Suppressor macrophage treated with lipopolysaccharide for 4 hours (primary cell): ENCODE measurements at regions not wholly inside any gene's neighbourhood (a gene's known extent, or its start where the extent isn't known, plus 50 kb on each side); places are given as distances from the start of the nearest gene placed in this dataset.

Source experiments
- DNase-seq: peaks from one replicate; pipeline ENCODE4 v3.0.0-alpha.2; 2020

DNA sequence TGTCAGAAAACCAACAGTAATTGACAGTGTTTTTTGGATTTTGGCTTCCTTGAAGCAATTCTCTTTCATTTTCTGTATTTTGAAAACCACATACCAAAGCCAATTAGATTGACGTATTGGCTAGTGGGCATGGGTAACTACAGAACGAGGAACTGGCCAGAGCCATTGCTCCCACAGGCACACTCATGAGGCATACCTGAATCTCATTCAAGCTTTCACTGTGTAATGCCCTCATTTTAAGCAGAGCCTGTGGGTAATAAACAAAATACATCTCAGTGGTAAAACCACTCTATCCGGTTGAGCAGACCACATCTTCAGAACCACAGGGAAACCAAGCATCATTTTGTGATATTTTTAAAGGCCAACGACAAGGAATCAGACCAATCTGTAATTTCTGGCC, 394.1 kb downstream of the ZNF608 start:
- DNase-seq, result no peak

DNA sequence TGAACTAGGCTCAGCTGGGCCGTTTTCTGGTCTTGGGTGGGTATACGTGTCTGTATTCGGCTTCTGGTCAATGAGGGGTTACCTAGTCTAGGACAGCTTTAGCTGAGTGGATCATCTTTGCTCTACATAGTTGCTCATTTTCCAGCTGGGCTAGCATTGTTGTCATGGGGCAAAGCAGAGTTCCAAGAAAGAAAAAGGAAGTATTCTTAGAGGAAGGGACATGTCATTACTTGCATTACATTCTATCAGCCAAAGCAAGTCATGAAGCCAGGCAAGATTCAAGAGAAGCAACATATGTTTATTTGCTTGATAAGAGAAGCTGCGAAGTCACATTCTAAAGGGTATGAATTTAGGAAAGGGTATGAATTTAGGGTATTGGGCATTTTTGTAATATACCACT, 396.5 kb downstream of the ZNF608 start:
- no peak for DNase-seq

DNA sequence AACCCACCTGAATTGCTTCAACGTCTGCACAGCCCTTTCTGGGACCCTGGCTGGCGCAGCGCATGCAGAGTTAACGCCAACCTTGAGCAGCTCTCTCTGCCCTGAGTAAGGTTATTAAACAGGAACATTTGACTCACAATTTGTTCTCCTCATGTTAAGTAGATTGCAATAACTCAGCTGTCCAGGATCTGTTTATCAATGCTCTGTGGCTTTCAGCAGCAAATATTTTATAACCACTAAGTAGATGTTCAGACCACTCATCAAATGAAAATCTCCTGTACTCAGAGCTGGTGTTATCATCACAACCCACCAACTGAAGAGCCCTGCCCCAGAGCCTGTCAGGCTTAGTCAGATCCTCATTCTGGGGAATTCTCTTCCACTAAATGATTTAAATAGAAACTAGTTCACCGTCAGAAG, 403.0 kb downstream of the ZNF608 start:
- no peak for DNase-seq

DNA sequence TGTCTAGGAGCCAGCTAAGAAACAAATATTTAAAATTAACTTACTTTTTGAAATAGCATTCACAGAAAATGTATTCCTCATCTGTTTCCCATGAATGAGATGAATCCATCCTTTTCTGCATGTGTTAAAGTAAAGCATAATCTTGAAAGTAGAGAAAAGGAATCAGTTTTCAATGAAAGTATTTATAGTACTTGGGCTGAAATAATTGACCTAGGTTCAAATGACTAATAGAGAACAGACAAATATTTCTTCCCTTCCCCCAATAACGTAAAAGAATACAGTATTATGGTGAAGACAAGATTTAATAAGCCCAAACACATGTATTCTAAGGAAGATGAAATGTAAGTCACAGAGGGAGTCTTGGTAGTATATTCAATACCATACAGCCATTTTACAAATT, 403.5 kb downstream of the ZNF608 start:
- no peak for DNase-seq

DNA sequence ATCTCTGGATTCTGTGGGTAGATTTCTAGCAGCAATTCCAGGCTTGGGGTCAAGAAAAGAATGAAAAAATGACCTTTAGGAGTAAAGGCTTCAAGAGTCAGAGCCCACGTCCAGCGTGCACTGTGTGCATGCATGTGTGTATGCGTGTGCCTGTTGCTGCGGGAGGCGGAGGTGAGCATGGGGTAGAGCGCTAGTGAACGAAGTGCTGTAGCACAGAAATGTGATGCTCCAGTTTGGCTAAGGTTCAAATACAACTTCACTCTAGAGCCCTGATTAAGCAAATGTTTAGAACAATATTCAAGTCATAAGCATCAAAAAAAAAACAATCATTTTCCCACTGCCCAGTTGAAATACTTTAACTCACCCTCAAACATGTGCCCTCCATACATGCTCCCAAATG, 403.9 kb downstream of the ZNF608 start:
- DNase-seq, result no peak

DNA sequence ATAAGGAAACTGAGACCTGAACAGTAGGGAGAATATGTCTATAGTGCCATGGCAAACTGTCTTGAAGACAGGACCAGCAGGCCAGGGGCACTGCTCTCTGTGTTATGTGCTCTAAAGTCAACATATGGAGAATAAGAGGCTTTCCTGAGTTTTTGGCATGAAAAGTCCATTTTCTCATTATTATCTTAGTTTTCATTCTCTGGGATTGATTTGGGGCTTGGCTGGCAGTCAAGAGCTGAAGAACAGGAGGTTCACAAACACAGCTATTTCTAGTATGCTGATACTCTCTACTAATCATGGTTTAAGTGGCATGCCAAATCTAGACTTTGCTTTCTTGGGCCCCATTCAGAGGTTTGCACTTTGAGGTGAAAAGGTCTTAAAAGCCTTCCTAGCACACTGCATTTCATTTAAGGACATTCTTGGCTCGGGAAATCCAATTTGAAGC, 404.4 kb downstream of the ZNF608 start:
- DNase-seq, result no peak

DNA sequence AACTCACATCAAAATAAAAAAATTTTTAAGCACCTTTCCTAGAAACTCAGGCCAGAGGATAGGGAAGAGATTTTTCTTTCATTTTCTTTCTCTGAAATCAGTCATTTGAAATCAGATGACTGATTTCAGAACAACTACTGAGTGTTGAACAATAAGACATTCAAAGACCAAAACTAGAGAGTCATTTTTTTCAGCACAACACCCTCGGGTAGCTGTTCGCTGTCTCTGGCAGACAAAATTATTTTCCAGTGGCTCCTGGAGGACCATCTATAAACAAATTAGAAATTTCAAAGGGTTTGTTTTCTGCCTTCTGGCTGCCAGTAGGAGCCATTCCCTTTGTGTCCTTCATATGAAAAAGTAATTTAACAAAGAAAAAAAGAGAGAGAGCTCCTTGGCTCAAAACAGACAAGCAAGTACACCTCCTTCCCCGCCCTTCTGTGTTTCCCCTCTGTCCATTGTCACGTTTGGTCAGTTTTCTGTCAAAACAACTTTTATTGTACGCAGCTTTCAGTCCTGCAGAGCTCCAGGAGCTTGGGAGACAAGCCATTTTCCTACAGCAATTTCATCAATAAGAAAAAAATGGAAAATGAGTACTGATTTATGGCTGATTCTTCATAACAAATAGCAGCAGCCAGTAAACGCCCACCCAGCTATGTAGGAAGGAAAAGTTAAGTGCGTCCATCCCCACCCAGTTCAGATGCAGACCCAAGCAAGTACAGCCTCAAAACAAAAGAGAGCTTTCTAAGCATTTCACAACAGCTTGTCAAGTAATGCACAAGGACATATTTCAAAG, 405.2 kb downstream of the ZNF608 start:
- DNase-seq, result no peak

DNA sequence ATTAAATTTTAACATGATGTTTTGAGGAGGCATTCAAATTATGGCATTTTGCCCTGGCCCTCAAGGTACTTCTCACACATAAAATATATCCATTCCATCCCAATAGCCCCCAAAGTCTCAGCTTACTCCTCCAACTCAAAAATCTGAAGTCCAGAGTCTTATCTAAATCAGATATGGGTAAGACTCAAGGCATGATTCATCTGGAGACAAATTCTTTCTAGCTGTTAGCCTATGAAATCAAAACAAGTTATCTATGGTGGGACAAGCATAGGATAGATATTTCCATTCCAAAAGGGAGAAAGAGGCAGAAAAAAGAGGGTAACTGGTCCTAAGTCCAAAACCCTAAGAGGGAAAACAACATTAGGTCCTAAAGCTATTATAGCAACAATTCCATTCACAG, 408.4 kb downstream of the ZNF608 start:
- no peak for DNase-seq

DNA sequence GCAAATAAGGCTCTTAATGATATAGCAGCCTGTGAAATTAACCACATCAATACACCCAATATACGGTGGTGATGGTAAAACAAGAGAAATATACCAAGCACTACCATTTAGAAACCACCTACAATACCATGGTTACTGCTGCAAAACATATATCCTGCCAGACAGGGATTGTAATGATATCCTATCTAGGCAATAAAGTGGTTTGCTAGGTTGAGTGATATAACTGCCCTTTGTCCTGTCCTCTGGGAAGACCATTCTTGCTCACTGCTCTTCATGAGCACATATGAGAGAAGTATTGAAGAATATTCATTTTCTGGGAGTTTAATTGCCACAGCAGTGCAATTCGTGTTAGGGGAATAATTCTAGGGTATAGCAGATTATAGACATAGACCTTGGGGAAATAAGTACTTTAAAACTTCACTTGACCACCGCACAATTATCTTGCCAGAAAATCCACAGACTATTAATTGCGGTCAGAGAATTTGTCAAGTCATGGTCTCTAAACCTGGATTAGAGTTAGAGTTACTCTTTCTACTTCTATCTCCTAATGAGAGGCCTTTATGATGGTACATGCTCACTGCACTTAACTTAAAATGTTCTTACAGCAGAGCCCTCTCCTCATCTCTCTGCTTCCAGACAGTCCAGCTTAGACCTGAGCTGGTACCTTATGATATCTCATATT, 413.0 kb downstream of the ZNF608 start:
- no peak for DNase-seq

DNA sequence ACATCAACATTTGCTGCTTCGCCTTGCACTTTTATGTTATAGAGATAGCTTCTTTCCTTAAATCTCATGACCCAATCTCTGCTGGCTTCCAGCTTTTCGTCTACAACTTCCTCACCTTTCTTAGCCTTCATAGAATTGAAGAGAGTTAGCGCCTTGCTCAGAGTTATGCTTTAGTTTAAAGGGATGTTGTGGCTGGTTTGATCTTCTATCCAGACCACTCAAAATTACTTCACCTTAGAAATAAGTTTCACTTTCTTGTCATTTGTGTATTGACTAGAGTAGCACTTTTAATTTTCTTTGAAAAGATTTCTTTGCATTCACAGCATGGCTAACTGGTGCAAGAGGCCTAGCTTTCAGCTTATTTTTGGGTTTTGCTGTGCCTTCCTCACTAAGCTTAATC, 414.2 kb downstream of the ZNF608 start:
- DNase-seq, result no peak

DNA sequence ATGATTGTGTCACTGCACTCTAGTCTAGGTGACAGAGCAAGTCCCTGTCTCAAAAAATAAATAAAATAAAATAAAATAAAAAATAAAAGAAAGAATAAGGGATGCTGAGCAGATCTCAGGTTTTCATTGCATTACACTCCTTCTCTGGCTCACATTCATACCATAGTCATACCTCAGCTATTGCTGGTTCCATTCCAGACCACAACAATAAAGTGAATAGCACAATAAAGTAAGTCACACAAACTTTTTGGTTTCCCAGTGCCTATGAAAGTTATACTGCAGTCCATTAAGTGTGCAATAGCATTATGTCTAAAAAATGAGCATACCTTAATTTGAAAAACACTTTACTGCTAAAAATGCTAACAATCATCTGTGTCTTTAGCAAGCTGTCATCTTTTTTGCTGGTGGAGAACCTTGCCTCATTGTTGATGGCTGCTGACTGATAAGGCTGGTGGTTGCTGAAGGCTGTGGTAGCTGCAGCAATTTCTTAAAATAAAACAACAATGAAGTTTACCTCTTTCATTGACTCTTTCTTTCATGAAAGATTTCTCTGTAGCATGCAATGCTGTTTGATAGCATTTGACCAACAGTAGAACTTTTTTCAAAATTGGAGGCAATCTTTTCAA, 415.7 kb downstream of the ZNF608 start:
- DNase-seq, result no peak

DNA sequence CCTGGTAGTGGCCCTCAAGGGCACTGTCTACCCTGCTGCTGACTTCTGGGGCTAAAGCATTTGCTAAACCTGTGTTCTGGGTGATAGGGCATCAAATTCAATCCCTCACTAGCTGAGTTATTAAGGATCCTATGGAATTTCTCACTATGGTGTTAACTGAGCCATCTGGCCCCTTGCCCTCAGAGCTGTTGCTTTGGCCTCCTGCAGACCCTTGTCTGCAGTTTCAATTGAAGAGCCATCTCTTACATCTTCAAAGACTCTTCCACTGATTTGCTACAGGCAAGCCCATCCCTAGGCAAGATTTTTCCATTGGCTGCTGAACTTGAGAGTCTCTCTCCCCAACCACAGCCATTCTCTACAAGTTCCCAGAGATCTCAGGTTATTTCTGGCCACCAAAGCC, 418.2 kb downstream of the ZNF608 start:
- DNase-seq, result no peak

DNA sequence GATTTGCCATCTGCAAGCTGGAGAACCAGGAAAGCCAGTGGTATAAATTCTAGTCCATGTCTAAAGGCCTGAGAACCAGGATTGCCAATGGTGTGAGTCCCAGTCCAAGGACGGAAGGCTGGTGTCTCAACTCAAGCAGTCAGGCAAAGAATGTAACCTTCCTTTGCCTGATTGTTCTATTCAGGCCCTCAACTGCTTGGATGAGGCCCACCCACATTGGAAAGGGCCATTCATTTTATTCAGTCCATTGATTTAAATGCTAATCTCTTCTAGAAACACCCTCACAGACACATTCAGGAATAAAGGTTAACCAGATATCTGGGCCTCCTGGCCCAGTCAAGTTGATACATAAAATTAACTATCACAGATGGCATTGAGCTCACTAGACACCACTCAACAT, 427.8 kb downstream of the ZNF608 start:
- no peak for DNase-seq

DNA sequence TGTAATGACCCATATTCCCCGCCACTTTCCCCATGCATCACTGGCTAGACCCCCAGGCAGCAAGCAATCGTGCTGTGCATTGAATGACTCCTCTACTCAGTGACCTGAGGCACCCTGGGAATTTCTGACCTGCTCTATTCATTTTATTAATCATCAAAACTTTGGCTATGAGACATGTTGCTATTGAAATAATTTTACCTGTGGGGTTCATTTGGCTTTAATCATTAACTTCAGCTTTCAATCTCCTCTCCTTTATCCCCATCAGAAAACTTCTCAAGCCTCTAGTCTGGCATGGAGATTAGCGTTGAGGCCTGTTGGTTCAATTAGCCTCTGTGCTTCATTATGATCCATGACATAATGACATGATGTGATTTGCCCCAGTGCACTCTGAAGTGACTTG, 429.0 kb downstream of the ZNF608 start:
- DNase-seq, result no peak

DNA sequence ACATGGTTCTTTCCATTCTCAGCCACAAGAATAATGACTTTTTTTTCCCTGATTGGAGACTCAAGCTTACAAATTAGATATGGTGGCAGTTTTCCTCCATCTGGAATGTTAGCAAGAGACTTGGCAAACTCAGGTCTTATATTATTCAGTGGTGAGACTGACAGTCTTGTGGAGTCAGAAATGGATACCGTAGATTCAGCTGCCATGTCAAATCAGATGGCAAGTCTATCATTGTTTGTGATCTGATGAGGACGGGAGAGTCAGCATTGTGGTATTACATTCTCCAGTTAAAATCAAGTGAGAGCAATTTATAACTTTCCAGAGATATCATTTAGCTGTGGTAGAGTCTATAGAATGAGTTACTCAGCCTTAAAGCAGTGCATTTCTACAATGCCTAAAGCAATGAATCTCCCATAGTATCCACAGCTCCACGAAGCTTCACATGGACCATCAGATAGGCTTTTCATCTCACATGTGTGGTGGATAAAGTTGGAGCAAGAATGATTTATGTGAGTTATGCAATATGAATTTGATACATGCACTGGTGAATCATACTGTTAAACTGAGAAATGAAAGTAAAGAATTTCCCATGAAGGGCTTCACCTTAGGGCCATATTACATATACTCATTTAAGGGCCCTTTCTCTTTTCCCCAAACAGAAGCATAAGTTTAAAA, 430.6 kb downstream of the ZNF608 start:
- no peak for DNase-seq

DNA sequence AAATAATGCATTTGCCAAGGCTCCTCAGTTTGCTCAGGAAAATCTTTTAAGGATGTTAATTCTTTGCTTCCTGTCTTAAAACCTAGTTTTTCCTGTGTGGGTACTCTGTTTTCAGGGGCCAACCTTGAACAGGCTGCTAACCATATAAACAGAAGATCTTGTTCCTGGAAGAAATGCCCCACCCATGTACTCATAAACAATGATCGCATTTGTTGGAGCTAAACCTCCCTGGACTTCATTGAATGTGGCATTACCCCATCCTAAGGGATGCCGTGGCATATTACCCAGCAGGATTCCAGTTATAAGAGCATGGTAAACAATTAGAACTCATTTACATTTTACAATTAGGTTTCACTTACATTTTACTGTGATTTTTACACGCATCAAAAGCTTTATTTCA, 436.0 kb downstream of the ZNF608 start:
- DNase-seq, result no peak

DNA sequence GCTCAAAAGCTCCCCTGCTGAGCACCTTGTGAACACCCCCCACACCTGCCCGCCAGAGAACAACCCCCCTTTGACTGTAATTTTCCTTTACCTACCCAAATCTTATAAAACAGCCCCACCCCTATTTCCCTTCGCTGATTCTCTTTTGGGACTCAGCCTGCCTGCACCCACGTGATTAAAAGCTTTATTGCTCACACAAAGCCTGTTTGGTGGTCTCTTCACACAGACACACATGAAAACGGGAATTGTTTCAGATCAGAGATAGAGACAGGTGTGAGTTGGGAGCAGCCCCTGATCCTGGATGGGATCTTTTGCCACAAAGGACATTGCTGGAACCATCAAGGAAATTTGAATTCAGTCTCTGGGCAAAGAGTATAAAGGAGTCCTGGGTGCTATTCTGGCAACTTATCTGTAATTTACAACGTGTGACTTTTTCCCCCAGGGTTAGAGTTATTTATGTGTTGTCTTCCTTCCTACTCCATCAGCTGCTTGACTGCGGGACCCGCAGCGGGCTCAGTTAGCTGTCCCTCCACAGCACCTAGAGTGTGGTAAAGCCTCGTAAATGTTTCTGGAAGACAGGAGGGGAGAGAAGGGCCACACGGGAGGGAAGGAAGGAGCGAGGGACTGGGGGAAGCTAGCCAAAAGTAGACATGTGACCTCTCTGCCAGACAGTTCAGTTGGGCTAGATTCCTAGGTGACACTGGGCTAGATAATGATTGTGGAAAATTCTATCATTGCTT, 437.0 kb downstream of the ZNF608 start:
- no peak for DNase-seq

DNA sequence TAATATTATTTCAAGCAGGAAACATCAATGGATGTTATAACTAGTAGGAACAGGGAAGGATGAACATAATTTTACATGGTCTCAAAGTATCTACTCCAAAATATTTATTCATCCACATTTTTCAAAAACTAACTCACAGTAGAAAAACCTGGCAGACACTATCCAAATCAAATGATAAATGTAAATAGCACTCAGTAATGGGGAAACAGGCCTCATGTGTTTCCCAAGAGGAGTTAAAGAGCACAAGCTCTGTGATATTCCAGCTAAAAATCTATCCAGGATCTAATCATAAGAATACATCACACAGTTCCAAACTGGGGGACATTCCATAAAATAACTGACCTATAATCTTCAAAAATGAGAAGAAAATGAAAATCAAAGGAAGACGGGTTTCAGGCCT, 443.1 kb downstream of the ZNF608 start:
- DNase-seq, result no peak

DNA sequence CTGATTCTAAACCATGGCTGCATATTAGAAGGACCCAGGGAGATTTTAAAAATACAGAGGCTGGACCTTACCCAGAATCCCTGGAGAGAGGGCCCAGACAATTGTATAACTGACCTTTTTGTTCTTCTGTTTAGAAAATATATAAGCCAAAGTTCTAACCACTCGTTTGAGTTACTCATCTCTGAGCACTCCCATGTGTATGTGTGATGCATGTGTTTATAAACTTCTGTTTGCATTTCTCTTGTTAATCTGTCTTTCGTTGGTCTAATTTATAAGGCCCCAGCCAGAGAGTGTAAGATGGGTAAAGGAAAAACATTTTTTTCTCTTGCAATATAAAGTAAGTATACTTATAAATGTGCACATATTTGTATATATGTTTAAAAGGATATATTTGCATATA, 443.9 kb downstream of the ZNF608 start:
- no peak for DNase-seq

DNA sequence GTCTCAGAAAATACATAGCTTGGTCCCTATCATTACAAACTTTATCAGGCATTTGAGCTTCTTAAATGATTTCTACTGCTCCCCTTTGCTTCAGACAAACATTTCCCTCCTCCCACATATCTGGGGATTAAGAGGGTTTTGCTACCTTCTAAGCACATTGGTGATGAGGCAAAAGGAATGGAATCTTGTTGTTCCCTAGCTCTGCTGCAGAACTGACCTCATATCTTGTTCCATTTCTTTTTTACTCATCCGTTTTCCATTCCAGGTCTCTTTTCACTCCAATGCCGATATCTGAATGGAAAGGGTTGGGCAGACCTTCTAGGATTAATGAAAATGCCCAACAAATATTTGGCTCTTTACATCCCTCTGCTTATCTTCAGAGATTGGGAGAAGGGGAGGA, 444.6 kb downstream of the ZNF608 start:
- no peak for DNase-seq

DNA sequence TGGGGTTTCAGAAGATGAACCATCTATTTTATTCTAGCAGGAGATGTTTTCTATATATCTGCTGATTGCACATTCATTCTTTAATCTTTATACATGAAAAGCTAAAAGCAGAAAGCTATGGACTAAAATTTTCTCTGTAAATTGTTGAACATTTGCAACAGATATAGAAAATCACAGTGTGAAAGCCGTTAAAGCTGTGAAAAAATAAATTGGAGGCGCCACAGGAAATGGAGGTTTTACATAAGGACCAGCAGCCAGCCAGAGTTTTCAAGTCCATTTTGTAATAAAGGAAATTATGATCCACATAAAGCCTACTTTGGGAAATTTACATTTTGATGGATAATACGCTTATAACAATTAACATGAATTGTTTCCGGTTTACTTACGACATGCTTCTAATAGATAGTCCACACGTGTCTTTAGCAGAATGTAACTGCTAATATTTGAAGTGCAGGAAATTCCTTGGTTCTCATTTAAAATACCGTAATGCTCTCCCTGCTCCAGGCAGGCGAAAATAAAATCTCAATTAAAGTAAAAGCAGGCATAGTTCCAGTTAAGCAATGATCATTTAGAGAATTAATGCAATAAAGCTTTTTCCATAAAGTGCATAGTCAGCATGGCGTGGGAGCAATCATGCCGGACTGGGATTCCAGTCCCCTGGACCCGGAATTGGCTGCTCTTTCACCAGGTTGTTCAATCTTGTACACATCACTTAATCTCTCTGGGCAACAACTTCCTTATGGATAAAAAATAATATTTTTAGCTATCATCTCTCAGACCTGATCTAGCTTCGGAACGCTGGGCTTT, 445.4 kb downstream of the ZNF608 start:
- no peak for DNase-seq

DNA sequence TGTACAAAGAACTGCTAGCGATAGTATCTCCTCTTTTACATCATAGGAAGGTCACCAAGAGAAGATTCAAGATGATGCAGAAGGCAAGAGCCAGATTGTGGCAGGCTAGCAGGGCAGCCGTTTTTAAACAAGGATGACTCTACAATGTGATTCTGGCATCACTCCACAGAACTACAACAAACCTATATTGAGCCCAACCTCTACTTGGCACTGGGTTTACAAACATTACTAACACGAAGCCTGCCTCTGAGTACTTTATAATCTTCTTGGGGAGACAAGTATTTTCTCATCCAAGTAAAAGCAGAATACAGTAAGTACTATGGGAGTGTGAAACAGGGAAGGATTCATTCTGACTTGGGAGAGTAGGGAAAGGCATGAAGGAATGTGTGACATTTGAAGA, 448.6 kb downstream of the ZNF608 start:
- no peak for DNase-seq
